ENCODE measurements at regions not wholly inside any gene's neighbourhood (a gene's known extent, or its start where the extent isn't known, plus 50 kb on each side); places are given as distances from the start of the nearest gene placed in this dataset.

DNA sequence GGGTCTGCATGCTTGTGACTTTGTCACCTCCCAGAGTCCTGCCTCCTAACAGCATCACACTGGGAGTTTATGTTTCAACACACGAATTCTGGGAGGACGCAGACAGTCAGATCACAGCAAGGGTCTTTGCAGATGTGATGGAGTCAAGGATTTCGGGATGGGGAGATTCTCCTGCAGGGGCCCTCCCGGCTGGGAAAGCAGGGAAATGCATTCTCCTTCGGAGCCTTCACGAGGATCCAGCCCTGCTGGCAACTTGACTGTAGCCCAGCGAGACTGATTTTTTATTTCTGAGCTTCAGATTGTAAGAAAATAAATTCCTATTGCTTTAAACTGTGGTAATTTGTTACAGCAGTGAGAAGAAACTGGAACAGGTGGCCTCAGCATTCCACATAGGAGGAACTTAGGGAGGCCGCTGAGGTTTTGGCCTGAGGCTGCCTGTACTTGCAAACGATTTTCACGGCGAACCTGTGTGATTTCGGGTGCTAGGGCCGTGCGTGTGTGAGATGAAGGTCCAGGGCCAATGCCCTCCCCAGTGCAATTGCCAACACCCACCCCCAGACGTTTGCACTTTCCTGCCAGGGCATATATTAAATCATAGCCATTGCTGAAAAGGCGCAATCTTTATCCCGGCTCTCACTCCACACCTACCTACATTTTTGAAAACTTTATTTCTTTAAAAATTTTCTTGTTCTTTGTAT, 79.8 kb downstream of the ASB1 start:
- TF ChIP-seq, protein P1, sequence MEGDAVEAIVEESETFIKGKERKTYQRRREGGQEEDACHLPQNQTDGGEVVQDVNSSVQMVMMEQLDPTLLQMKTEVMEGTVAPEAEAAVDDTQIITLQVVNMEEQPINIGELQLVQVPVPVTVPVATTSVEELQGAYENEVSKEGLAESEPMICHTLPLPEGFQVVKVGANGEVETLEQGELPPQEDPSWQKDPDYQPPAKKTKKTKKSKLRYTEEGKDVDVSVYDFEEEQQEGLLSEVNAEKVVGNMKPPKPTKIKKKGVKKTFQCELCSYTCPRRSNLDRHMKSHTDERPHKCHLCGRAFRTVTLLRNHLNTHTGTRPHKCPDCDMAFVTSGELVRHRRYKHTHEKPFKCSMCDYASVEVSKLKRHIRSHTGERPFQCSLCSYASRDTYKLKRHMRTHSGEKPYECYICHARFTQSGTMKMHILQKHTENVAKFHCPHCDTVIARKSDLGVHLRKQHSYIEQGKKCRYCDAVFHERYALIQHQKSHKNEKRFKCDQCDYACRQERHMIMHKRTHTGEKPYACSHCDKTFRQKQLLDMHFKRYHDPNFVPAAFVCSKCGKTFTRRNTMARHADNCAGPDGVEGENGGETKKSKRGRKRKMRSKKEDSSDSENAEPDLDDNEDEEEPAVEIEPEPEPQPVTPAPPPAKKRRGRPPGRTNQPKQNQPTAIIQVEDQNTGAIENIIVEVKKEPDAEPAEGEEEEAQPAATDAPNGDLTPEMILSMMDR (IDR thresholded peaks at IDR 0.05; ENCODE audit: unreplicated experiment in 3 of 3): no peak
- Mint-ChIP-seq H3K36me3 (ENCODE audit: low read depth) (no peaks in the 10 kb centered on the region), H3K27me3 (ENCODE audit: low read depth) (peaks cover 3% of the 10 kb centered on the region), H3K4me1 (peaks cover 54% of the 10 kb centered on the region), H3K27ac (peak overlapping the region in 2 of 3 experiments; percentile 1 to 37), H3K9me3 (no peaks in the 10 kb centered on the region), H3K4me3 (no peak overlapping the region)

DNA sequence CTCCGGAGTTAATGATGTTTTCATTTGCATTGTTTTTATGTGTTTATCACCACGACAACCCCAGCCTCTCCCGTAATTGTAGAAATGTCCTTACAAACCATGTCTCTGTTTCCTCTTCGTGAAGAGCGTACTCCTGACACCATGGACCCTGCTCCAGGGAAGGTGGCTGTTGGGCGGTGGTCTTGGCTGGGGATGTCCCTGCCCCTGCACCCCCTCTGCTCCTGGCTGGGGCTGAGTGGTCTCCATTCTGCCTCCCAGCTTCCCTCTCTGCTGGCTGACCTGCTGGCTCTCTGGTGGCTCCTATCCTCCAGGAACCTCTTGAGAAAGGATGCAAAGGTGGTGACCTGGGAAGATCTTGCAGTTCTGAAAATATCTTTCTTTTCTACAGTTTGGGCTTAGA, 81.1 kb downstream of the ASB1 start:
- Mint-ChIP-seq H3K27ac (peak overlapping the region in 1 of 3 experiments; percentile 1), H3K4me1 (peaks cover 49% of the 10 kb centered on the region), H3K27me3 (ENCODE audit: low read depth) (no peaks in the 10 kb centered on the region), H3K9me3 (no peaks in the 10 kb centered on the region), H3K36me3 (ENCODE audit: low read depth) (no peaks in the 10 kb centered on the region), H3K4me3 (no peak overlapping the region)
- TF ChIP-seq, protein P1 (IDR thresholded peaks at IDR 0.05; ENCODE audit: unreplicated experiment in 3 of 3): no peak

DNA sequence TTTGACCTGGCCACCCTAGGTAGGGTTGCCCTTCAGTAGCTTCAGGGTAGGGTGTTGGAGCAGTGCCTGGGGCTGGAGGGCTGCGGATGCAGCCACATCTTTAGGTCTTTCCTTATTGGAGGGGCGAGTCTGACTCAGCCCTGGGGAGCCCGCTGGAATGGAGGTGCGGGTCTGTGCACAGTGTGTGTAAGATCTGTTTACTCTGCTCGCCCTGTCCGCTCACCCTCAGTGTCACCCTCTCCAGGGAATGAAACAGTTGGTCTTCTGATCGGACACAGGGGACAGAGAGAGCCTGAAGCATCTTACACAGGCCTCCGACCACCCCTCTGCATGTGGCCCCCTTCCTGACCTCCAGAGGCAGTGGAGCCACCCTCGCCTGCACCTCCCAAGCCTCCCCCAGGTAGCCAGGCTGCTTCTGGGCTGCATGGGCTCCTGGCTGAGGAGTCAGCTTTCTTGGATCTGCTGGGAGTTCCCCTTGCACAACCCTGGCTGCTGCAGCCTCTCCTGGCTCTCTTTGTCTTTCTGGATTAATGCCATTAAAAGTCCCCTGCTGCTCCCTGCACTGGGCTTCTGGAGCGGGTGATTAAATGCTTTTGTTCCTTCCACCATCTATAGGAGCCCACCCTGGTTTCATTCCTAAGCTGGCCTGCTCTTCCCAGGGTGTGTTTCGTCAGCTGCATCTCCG, 82.6 kb downstream of the ASB1 start:
- Mint-ChIP-seq H3K27ac (peak overlapping the region; percentile 52 to 57 (median 56)), H3K4me3 (peak overlapping the region in 2 of 3 experiments; percentile 44 to 46), H3K4me1 (peaks cover 43% of the 10 kb centered on the region), H3K27me3 (ENCODE audit: low read depth) (no peaks in the 10 kb centered on the region), H3K36me3 (ENCODE audit: low read depth) (no peaks in the 10 kb centered on the region), H3K9me3 (peaks cover 5% of the 10 kb centered on the region)
- TF ChIP-seq, protein P1 (IDR thresholded peaks at IDR 0.05; ENCODE audit: unreplicated experiment in 3 of 3): no peak

- no peaks in the 10 kb centered on the region for H3K36me3 Mint-ChIP-seq (ENCODE audit: low read depth)
- H3K27ac Mint-ChIP-seq: peak overlapping the region; percentile 40 to 57 (median 56)
- peaks cover 42% of the 10 kb centered on the region for H3K4me1 Mint-ChIP-seq
- H3K9me3 Mint-ChIP-seq: peaks cover 7% of the 10 kb centered on the region
- H3K4me3 Mint-ChIP-seq: peak overlapping the region in 1 of 3 experiments; percentile 44
- H3K27me3 Mint-ChIP-seq (ENCODE audit: low read depth): no peaks in the 10 kb centered on the region
- TF ChIP-seq, protein P1 (IDR thresholded peaks at IDR 0.05; ENCODE audit: unreplicated experiment in 3 of 3): no peak
Measured at GRCh38 chr2:238509903-238510302, 83.2 kb downstream of the ASB1 start.

DNA sequence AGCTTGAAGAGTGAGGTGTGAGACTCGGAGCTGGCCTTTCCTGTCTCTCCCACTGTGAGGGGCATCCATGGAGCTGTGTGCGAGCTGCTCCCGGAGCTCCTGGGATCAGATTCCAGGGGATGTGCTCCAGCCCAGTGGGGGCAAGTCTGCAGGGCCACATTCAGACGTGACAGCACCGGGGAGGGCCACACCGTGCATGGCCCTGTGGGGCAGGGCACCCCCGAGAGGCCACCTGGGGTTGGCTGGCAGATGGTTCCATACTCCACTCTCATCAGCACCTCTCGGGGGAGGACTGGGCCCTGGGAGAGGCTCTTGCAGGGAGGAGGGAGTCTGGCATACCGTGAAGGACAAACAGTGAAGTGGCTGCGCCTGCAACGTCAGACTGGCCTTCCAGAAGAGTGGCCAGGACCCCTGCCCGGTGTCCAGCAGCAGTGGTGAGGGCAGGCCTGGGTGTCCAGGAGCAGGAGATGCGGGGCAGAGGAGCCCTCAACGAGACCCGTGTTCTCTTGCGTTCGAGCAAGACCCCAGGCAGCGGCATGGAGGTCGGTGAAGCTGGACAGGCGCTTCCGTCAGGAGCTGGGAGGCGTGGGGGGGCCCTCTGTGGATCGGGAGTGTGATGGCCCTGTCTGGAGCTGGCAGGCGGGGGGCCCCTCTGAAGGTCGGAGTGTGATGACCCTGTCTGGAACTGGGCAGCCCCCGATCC, 84.3 kb downstream of the ASB1 start:
- H3K36me3 Mint-ChIP-seq (ENCODE audit: low read depth): no peaks in the 10 kb centered on the region
- no peak overlapping the region for H3K4me3 Mint-ChIP-seq
- H3K4me1 Mint-ChIP-seq: peaks cover 38% of the 10 kb centered on the region
- peaks cover 16% of the 10 kb centered on the region for H3K9me3 Mint-ChIP-seq
- TF ChIP-seq, protein P1 (IDR thresholded peaks at IDR 0.05; ENCODE audit: unreplicated experiment in 3 of 3): no peak
- H3K27ac Mint-ChIP-seq: no peak overlapping the region
- no peaks in the 10 kb centered on the region for H3K27me3 Mint-ChIP-seq (ENCODE audit: low read depth)
